HL-60 (cell line): ENCODE measurements at regions not wholly inside any gene's neighbourhood (a gene's known extent, or its start where the extent isn't known, plus 50 kb on each side); places are given as distances from the start of the nearest gene placed in this dataset.

Experiments
- GABPA ChIP-seq: IDR thresholded peaks from 2 replicates; pipeline ENCODE4 v1.6.1; 2012; ENCODE audit warnings: low read depth
- POLR2AphosphoS5 ChIP-seq: IDR thresholded peaks from 2 replicates; pipeline ENCODE4 v1.6.1; 2012; ENCODE audit warnings: low read depth
- SPI1 ChIP-seq: IDR thresholded peaks from 2 replicates; pipeline ENCODE4 v1.6.1; 2012; ENCODE audit warnings: low read depth, mild to moderate bottlenecking, borderline replicate concordance
- TF ChIP-seq, protein P1 (sequence below): IDR thresholded peaks from one replicate; pipeline ENCODE4 v1.5.1; 2011; ENCODE audit warnings: low read length, control low read depth, inconsistent platforms; ENCODE audit not compliant: insufficient read depth
- TF ChIP-seq, protein P2 (sequence below): IDR thresholded peaks from 2 replicates; pipeline ENCODE4 v1.6.1; 2012; ENCODE audit warnings: low read depth; ENCODE audit not compliant: insufficient replicate concordance

DNA sequence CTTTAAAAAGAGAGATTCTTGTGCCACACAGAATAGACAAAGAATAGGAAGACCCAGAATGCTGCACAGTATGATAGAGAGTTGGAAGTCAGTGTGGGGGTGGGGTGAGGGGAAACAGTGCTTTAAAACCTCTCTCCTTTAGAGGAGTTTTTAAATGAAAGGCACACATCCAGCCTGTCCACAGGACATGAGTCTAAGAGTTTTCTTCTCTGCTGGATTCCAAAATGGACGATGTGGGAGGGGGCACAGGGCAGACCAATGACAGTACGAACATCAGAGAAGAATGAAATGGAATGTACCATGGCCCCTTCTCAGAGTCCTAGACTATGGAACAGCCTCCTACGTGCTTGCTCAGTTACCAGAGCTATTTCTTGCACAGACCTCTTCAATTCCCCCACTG lies 458.2 kb upstream of the DAB1 start:
- TF ChIP-seq, protein P1, sequence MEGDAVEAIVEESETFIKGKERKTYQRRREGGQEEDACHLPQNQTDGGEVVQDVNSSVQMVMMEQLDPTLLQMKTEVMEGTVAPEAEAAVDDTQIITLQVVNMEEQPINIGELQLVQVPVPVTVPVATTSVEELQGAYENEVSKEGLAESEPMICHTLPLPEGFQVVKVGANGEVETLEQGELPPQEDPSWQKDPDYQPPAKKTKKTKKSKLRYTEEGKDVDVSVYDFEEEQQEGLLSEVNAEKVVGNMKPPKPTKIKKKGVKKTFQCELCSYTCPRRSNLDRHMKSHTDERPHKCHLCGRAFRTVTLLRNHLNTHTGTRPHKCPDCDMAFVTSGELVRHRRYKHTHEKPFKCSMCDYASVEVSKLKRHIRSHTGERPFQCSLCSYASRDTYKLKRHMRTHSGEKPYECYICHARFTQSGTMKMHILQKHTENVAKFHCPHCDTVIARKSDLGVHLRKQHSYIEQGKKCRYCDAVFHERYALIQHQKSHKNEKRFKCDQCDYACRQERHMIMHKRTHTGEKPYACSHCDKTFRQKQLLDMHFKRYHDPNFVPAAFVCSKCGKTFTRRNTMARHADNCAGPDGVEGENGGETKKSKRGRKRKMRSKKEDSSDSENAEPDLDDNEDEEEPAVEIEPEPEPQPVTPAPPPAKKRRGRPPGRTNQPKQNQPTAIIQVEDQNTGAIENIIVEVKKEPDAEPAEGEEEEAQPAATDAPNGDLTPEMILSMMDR = no peak
- TF ChIP-seq POLR2AphosphoS5 (no peak), GABPA (no peak), SPI1 (no peak)
- TF ChIP-seq, protein P2, sequence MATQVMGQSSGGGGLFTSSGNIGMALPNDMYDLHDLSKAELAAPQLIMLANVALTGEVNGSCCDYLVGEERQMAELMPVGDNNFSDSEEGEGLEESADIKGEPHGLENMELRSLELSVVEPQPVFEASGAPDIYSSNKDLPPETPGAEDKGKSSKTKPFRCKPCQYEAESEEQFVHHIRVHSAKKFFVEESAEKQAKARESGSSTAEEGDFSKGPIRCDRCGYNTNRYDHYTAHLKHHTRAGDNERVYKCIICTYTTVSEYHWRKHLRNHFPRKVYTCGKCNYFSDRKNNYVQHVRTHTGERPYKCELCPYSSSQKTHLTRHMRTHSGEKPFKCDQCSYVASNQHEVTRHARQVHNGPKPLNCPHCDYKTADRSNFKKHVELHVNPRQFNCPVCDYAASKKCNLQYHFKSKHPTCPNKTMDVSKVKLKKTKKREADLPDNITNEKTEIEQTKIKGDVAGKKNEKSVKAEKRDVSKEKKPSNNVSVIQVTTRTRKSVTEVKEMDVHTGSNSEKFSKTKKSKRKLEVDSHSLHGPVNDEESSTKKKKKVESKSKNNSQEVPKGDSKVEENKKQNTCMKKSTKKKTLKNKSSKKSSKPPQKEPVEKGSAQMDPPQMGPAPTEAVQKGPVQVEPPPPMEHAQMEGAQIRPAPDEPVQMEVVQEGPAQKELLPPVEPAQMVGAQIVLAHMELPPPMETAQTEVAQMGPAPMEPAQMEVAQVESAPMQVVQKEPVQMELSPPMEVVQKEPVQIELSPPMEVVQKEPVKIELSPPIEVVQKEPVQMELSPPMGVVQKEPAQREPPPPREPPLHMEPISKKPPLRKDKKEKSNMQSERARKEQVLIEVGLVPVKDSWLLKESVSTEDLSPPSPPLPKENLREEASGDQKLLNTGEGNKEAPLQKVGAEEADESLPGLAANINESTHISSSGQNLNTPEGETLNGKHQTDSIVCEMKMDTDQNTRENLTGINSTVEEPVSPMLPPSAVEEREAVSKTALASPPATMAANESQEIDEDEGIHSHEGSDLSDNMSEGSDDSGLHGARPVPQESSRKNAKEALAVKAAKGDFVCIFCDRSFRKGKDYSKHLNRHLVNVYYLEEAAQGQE = no peak
